K562 (cell line): ENCODE measurements at regions not wholly inside any gene's neighbourhood (a gene's known extent, or its start where the extent isn't known, plus 50 kb on each side); places are given as distances from the start of the nearest gene placed in this dataset.

ENCODE experiments used
- ATAC-seq: fragments of 200-7000 bp; cut with Tn5 transposase; 3 replicates; pipeline ENCODE4 v1.9.1; 2020; ENCODE audit warnings: moderate library complexity
- BruUV-seq: library from RNA; stranded (reverse); fragments of 400-500 nt; replicated peaks from 2 replicates; lab custom pipeline; 2021; lab: Mats Ljungman, UMichigan
- CTCF ChIA-PET: fragments of 300-600 bp; formaldehyde crosslinking; extraction: SDS; loops from one replicate; lab custom pipeline; 2021; ENCODE audit warnings: low intra/inter-chr PET ratio; lab: Yijun Ruan, JAX
- POLR2A ChIA-PET: fragments of 300-600, 350-650 bp; sonication (Branson Sonifier 250); formaldehyde crosslinking; extraction: SDS; loops from one replicate; lab custom pipeline; 2021; ENCODE audit warnings: antibody characterized with exemption, inconsistent platforms; lab: Yijun Ruan, JAX
- DNase-seq, 4 experiments: peaks; one replicate each; pipeline versions ENCODE4 v3.0.0 to v3.0.0-alpha.2; 2011 to 2018; ENCODE audit warnings: low spot score in 3 of 4, mixed read lengths in 3 of 4; ENCODE audit errors: extremely low read depth in 1 of 4
- FAIRE-seq: peaks from 2 replicates; lab custom pipeline; 2011; peaks lifted over from hg19 to GRCh38; lab: Jason Lieb, UNC
- H2AFZ ChIP-seq: 2 replicates; pipeline ENCODE4 v1.6.0; 2011; ENCODE audit warnings: low read depth, low read length, control low read depth, inconsistent platforms
- H3K27ac ChIP-seq: fragments of 200-600 bp; 3 replicates; pipeline ENCODE4 v1.8.0; 2011; ENCODE audit warnings: low read depth, mild to moderate bottlenecking, control low read depth, inconsistent platforms, low read length, moderate library complexity, mixed read lengths; ENCODE audit errors: extremely low read depth
- H3K27me3 ChIP-seq, 2 experiments: fragments of 300-600 bp in 1 of 2; 2 replicates in 1 of 2; 3 replicates in 1 of 2; pipeline versions ENCODE4 v1.6.0 to v1.8.0; 2011; ENCODE audit warnings: inconsistent platforms in 2 of 2, low read length in 2 of 2, mild to moderate bottlenecking in 1 of 2, mixed read lengths in 1 of 2, moderate library complexity in 1 of 2; ENCODE audit not compliant: control insufficient read depth in 2 of 2, insufficient read depth in 2 of 2
- H3K36me3 ChIP-seq: fragments of 300-600 bp; 3 replicates; pipeline ENCODE4 v1.8.0; 2011; ENCODE audit warnings: mild to moderate bottlenecking, low read length, inconsistent platforms; ENCODE audit not compliant: control insufficient read depth, insufficient read depth
- H3K4me1 ChIP-seq, 2 experiments: fragments of 200-600 bp in 1 of 2; replicated peaks in 1 of 2; 2 replicates in 1 of 2; 3 replicates in 1 of 2; pipeline versions ENCODE4 v1.5.1 to v1.8.0; 2011; ENCODE audit warnings: inconsistent platforms in 2 of 2, low read length in 2 of 2, mild to moderate bottlenecking in 1 of 2, mixed read lengths in 1 of 2, moderate library complexity in 1 of 2; ENCODE audit not compliant: control insufficient read depth in 2 of 2, insufficient read depth in 2 of 2
- H3K4me2 ChIP-seq: 2 replicates; pipeline ENCODE4 v1.6.1; 2011; ENCODE audit warnings: low read length, control low read depth, inconsistent platforms, mixed read lengths; ENCODE audit not compliant: insufficient read depth
- H3K4me3 ChIP-seq: fragments of 200-600 bp; sonication (generic), shearing (Covaris generic); 2 replicates; pipeline ENCODE4 v1.5.1; 2016; ENCODE audit warnings: control low read depth, inconsistent platforms
- H3K79me2 ChIP-seq: fragments of 200-600 bp; 3 replicates; pipeline ENCODE4 v1.8.0; 2011; ENCODE audit warnings: low read length, inconsistent platforms; ENCODE audit not compliant: control insufficient read depth, insufficient read depth
- H3K9ac ChIP-seq, 2 experiments: 2 replicates each; pipeline versions ENCODE4 v1.6.0 to v1.6.1; 2011; ENCODE audit warnings: low read depth in 2 of 2, low read length in 2 of 2, control low read depth in 1 of 2, inconsistent platforms in 1 of 2, mild to moderate bottlenecking in 1 of 2, mixed read lengths in 1 of 2; ENCODE audit not compliant: insufficient read depth in 1 of 2
- H3K9me1 ChIP-seq: one replicate; pipeline ENCODE4 v1.6.0; 2011; ENCODE audit warnings: inconsistent platforms, mild to moderate bottlenecking, low read length, moderate library complexity; ENCODE audit not compliant: control insufficient read depth, insufficient read depth
- H3K9me3 ChIP-seq: replicated peaks from 2 replicates; pipeline ENCODE4 v1.5.1; 2011; ENCODE audit warnings: low read depth, low read length, inconsistent platforms; ENCODE audit not compliant: control insufficient read depth, insufficient read depth
- H4K20me1 ChIP-seq: replicated peaks from 2 replicates; pipeline ENCODE4 v1.6.1; 2011; ENCODE audit warnings: low read length, inconsistent platforms, mixed read lengths; ENCODE audit not compliant: control insufficient read depth, insufficient read depth
- DNMT1 ChIP-seq: fragments of 450-650 bp; IDR thresholded peaks from 2 replicates; pipeline ENCODE4 v1.6.1; 2016; ENCODE audit warnings: antibody characterized with exemption, mild to moderate bottlenecking
- FOS ChIP-seq: IDR thresholded peaks from 3 replicates; pipeline ENCODE4 v1.6.1; 2011; ENCODE audit not compliant: insufficient read length; ENCODE audit errors: extremely low read depth
- GMEB1 ChIP-seq: fragments of 250-450 bp; sonication (Bioruptor Pico); IDR thresholded peaks from 2 replicates; pipeline ENCODE4 v1.4.0; 2020; ENCODE audit warnings: mild to moderate bottlenecking
- GTF2F1 ChIP-seq: IDR thresholded peaks from 2 replicates; pipeline ENCODE4 v1.6.1; 2011; ENCODE audit warnings: low read depth, low read length, improper control_type of control experiment
- HMGN3 ChIP-seq: IDR thresholded peaks from 2 replicates; pipeline ENCODE4 v1.6.1; 2011; ENCODE audit warnings: borderline replicate concordance, low read depth, mild to moderate bottlenecking, mixed read lengths, low read length; ENCODE audit not compliant: insufficient read length; ENCODE audit errors: extremely low read depth
- PRMT5 ChIP-seq: sonication (generic); formaldehyde crosslinking; IDR thresholded peaks from 2 replicates; pipeline ENCODE4 v1.5.0; 2020; ENCODE audit warnings: missing genetic modification reagents
- RFX5 ChIP-seq: IDR thresholded peaks from 2 replicates; pipeline ENCODE4 v1.6.1; 2011; ENCODE audit warnings: low read depth, mild to moderate bottlenecking, improper control_type of control experiment, low read length
- TSHZ1 ChIP-seq: fragments of 250-450 bp; sonication (Bioruptor Pico); IDR thresholded peaks from 2 replicates; pipeline ENCODE4 v1.4.0; 2020; ENCODE audit warnings: mild to moderate bottlenecking, moderate library complexity
- U2AF1 ChIP-seq: fragments of 200-400 bp; formaldehyde crosslinking; optimal IDR thresholded peaks from 2 replicates; pipeline ENCODE3; 2017; ENCODE audit warnings: mild to moderate bottlenecking, low read depth, low read length, moderate library complexity
- ZNF134 ChIP-seq: fragments of 250-450 bp; sonication (Bioruptor Pico); conservative IDR thresholded peaks from 2 replicates; pipeline ENCODE4 v1.4.0; 2020
- WGBS: fragments of 100-300 bp; shearing (Covaris generic); methylation state at CpG from one replicate; pipeline ENCODE4 v1.1.6; 2016; ENCODE audit warnings: low coverage, mixed read lengths; ENCODE audit not compliant: insufficient coverage; ENCODE audit errors: missing lambda C conversion rate; 5-methylcytosine and 5-hydroxymethylcytosine counted together
- in situ Hi-C: fragments of 300-500 bp; cut with MboI; formaldehyde crosslinking; loops from 4 replicates; pipeline ENCODE4 v1.15.0; 2018; ENCODE audit warnings: inconsistent platforms, mixed read lengths
- intact Hi-C: fragments of 100-400 bp; cut with micrococcal nuclease; formaldehyde crosslinking; loops from 2 replicates; pipeline ENCODE4 v1.14.2; 2022
- TF ChIP-seq, protein P1 (sequence below): fragments of 450-650 bp; IDR thresholded peaks from 2 replicates; pipeline ENCODE4 v1.6.1; 2017; ENCODE audit warnings: mild to moderate bottlenecking, moderate library complexity

DNA sequence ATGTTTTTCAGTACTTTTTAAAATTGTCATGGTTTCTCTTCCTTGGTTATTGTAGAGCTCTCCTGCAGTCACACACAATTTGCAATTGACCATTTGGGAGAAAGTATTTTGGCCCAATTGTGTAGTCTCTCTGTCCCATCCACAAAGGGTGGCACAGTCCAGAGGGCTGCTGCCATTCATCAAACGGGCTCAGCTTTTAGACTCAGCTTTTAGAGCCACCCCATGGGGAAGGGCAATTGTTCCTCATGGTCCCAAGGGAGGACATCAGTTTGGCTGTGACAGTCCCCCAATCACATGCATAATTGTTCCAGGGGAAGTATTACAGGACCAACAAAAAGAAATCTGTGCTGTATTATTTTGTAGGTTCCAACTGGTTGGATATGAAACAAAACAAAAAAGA lies 207.6 kb downstream of the ZNF462 start:
- intact Hi-C loops, result no loop called here
- H3K79me2 ChIP-seq, result no peaks in the 10 kb centered on the region

More for the DNA sequence above, 207.6 kb downstream of the ZNF462 start:
- no TSS peak for BruUV-seq
- no peaks in the 10 kb centered on the region for H3K9me3 ChIP-seq
- FAIRE-seq (no peak), ATAC-seq (no peak), DNase-seq (no peak)
- no peak for TF ChIP-seq FOS
- no peak for TF ChIP-seq DNMT1
- TF ChIP-seq PRMT5 (CRISPR knock-in tag), result no peak
- no peak for TF ChIP-seq HMGN3
- no peak for TF ChIP-seq GTF2F1
- TF ChIP-seq U2AF1, result no peak
- TF ChIP-seq RFX5, result no peak
- no peak for TF ChIP-seq ZNF134 (CRISPR knock-in tag)
- TF ChIP-seq, protein P1, sequence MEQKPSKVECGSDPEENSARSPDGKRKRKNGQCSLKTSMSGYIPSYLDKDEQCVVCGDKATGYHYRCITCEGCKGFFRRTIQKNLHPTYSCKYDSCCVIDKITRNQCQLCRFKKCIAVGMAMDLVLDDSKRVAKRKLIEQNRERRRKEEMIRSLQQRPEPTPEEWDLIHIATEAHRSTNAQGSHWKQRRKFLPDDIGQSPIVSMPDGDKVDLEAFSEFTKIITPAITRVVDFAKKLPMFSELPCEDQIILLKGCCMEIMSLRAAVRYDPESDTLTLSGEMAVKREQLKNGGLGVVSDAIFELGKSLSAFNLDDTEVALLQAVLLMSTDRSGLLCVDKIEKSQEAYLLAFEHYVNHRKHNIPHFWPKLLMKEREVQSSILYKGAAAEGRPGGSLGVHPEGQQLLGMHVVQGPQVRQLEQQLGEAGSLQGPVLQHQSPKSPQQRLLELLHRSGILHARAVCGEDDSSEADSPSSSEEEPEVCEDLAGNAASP, result no peak
- TF ChIP-seq TSHZ1 (CRISPR knock-in tag), result no peak
- TF ChIP-seq GMEB1 (CRISPR knock-in tag), result no peak
- POLR2A ChIA-PET, result no interaction called here
- WGBS, result 0% methylated on average over 1 of the region's 1 CpG
- no peaks in the 10 kb centered on the region for H3K9me1 ChIP-seq
- in situ Hi-C loops, result no loop called here
- no peak overlapping the region for H2AFZ ChIP-seq
- no peak overlapping the region for H3K4me3 ChIP-seq
- no peak overlapping the region for H3K9ac ChIP-seq
- no peaks in the 10 kb centered on the region for H3K4me1 ChIP-seq
- no peak overlapping the region for H3K27ac ChIP-seq
- H4K20me1 ChIP-seq, result no peaks in the 10 kb centered on the region
- no peak overlapping the region for H3K4me2 ChIP-seq
- CTCF ChIA-PET, result no interaction called here
- no peaks in the 10 kb centered on the region for H3K27me3 ChIP-seq
- H3K36me3 ChIP-seq, result no peaks in the 10 kb centered on the region
